GM12878 (cell line): ENCODE measurements at regions not wholly inside any gene's neighbourhood (a gene's known extent, or its start where the extent isn't known, plus 50 kb on each side); places are given as distances from the start of the nearest gene placed in this dataset.

Experiments
- CBFB ChIP-seq: IDR thresholded peaks from 2 replicates; pipeline ENCODE4 v1.6.1; 2016; ENCODE audit warnings: antibody characterized with exemption, low read depth
- CBX3 ChIP-seq: fragments of 200-600 bp; sonication (generic); IDR thresholded peaks from 2 replicates; pipeline ENCODE4 v1.6.1; 2016; ENCODE audit warnings: low read depth, borderline replicate concordance
- CREB1 ChIP-seq: IDR thresholded peaks from 2 replicates; pipeline ENCODE4 v1.6.1; 2012; ENCODE audit warnings: low read depth, mild to moderate bottlenecking, inconsistent platforms
- CTCF ChIP-seq, 3 experiments: IDR thresholded peaks in 2 of 3; conservative IDR thresholded peaks in 1 of 3; 2 replicates each; pipeline ENCODE4 v1.5.1; 2011; ENCODE audit warnings: low read depth in 3 of 3, low read length in 3 of 3, mild to moderate bottlenecking in 3 of 3, control low read depth in 2 of 3, moderate library complexity in 2 of 3, inconsistent platforms in 1 of 3, mixed read lengths in 1 of 3; ENCODE audit not compliant: control insufficient read depth in 2 of 3, insufficient read depth in 1 of 3; ENCODE audit errors: extremely low read depth in 1 of 3
- ETV6 ChIP-seq, 2 experiments: fragments of 450-650 bp in 1 of 2; IDR thresholded peaks in 1 of 2; conservative IDR thresholded peaks in 1 of 2; 2 replicates each; pipeline ENCODE4 v1.6.1; 2014; ENCODE audit warnings: antibody characterized with exemption in 1 of 2, borderline replicate concordance in 1 of 2, low read depth in 1 of 2, mild to moderate bottlenecking in 1 of 2, moderate library complexity in 1 of 2
- HDGF ChIP-seq: fragments of 450-650 bp; IDR thresholded peaks from 2 replicates; pipeline ENCODE4 v1.6.1; 2016; ENCODE audit warnings: antibody characterized with exemption
- MAX ChIP-seq: IDR thresholded peaks from 2 replicates; pipeline ENCODE4 v1.6.1; 2012; ENCODE audit warnings: low read depth, low read length, improper control_type of control experiment
- MEF2A ChIP-seq: IDR thresholded peaks from 2 replicates; pipeline ENCODE4 v1.6.1; 2011; ENCODE audit warnings: low read depth, mild to moderate bottlenecking, low read length, moderate library complexity; ENCODE audit not compliant: insufficient read depth
- NBN ChIP-seq: fragments of 450-650 bp; IDR thresholded peaks from 2 replicates; pipeline ENCODE4 v1.6.1; 2016
- RCOR1 ChIP-seq: conservative IDR thresholded peaks from 2 replicates; pipeline ENCODE4 v1.6.1; 2012; ENCODE audit warnings: low read depth, low read length, improper control_type of control experiment
- SIX5 ChIP-seq: IDR thresholded peaks from 2 replicates; pipeline ENCODE4 v1.6.1; 2011; ENCODE audit warnings: mild to moderate bottlenecking, low read depth, low read length, moderate library complexity; ENCODE audit not compliant: severe bottlenecking
- SUZ12 ChIP-seq: fragments of 200-600 bp; sonication (generic); IDR thresholded peaks from one replicate; pipeline ENCODE4 v1.6.1; 2018; ENCODE audit warnings: antibody characterized with exemption, mild to moderate bottlenecking; ENCODE audit not compliant: unreplicated experiment
- TCF12 ChIP-seq: IDR thresholded peaks from 2 replicates; pipeline ENCODE4 v1.6.1; 2011; ENCODE audit warnings: low read depth, mild to moderate bottlenecking, low read length
- TF ChIP-seq, protein P1 (sequence below): fragments of 450-650 bp; IDR thresholded peaks from 2 replicates; pipeline ENCODE4 v1.6.1; 2017; ENCODE audit warnings: mild to moderate bottlenecking, moderate library complexity

- TF ChIP-seq MAX (no peak), ETV6 (conservative IDR thresholded peaks at IDR 0.05 in 1 of 2, IDR thresholded peaks at IDR 0.05 in 1 of 2; ENCODE audit: borderline replicate concordance in 1 of 2, low read depth in 1 of 2) (no peak), SUZ12 (no peak), MEF2A (no peak), NBN (no peak), HDGF (no peak), CBX3 (no peak), CTCF (IDR thresholded peaks at IDR 0.05 in 2 of 3, conservative IDR thresholded peaks at IDR 0.05 in 1 of 3; ENCODE audit: control insufficient read depth in 2 of 3, extremely low read depth in 1 of 3, insufficient read depth in 1 of 3, low read depth in 3 of 3, low read length in 3 of 3) (no peak), RCOR1 (no peak), SIX5 (no peak), CBFB (no peak), CREB1 (no peak), TCF12 (no peak)
- TF ChIP-seq, protein P1, sequence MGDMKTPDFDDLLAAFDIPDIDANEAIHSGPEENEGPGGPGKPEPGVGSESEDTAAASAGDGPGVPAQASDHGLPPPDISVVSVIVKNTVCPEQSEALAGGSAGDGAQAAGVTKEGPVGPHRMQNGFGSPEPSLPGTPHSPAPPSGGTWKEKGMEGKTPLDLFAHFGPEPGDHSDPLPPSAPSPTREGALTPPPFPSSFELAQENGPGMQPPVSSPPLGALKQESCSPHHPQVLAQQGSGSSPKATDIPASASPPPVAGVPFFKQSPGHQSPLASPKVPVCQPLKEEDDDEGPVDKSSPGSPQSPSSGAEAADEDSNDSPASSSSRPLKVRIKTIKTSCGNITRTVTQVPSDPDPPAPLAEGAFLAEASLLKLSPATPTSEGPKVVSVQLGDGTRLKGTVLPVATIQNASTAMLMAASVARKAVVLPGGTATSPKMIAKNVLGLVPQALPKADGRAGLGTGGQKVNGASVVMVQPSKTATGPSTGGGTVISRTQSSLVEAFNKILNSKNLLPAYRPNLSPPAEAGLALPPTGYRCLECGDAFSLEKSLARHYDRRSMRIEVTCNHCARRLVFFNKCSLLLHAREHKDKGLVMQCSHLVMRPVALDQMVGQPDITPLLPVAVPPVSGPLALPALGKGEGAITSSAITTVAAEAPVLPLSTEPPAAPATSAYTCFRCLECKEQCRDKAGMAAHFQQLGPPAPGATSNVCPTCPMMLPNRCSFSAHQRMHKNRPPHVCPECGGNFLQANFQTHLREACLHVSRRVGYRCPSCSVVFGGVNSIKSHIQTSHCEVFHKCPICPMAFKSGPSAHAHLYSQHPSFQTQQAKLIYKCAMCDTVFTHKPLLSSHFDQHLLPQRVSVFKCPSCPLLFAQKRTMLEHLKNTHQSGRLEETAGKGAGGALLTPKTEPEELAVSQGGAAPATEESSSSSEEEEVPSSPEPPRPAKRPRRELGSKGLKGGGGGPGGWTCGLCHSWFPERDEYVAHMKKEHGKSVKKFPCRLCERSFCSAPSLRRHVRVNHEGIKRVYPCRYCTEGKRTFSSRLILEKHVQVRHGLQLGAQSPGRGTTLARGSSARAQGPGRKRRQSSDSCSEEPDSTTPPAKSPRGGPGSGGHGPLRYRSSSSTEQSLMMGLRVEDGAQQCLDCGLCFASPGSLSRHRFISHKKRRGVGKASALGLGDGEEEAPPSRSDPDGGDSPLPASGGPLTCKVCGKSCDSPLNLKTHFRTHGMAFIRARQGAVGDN = no peak
These were observed 159.6 kb upstream of the PRKCQ start for GRCh38 chr10:6739530-6740174.
